ENCODE measurements at regions not wholly inside any gene's neighbourhood (a gene's known extent, or its start where the extent isn't known, plus 50 kb on each side); places are given as distances from the start of the nearest gene placed in this dataset.

GRCh38 chr2:7452110-7452876 lies 535.1 kb downstream of the RNF144A start:
- no peaks in the 10 kb centered on the region for H3K36me3 ChIP-seq
- no peak overlapping the region for H3K27ac ChIP-seq
- no peak overlapping the region for H3K4me3 ChIP-seq (ENCODE audit: low read depth in 1 of 2, low read length in 1 of 2)
- H3K4me1 ChIP-seq (ENCODE audit: control insufficient read depth in 1 of 2, insufficient read depth in 1 of 2, low read depth in 1 of 2, low read length in 1 of 2): no peaks in the 10 kb centered on the region
- H3K9me3 ChIP-seq: no peaks in the 10 kb centered on the region
- no peak for TF ChIP-seq CTCF (IDR thresholded peaks at IDR 0.05)
- H3K27me3 ChIP-seq: no peaks in the 10 kb centered on the region

- no peak overlapping the region for H3K4me3 ChIP-seq (ENCODE audit: low read depth in 1 of 2, low read length in 1 of 2)
- H3K27me3 ChIP-seq: no peaks in the 10 kb centered on the region
- no peak for TF ChIP-seq CTCF (IDR thresholded peaks at IDR 0.05)
- H3K4me1 ChIP-seq (ENCODE audit: control insufficient read depth in 1 of 2, insufficient read depth in 1 of 2, low read depth in 1 of 2, low read length in 1 of 2): no peaks in the 10 kb centered on the region
- H3K9me3 ChIP-seq: no peaks in the 10 kb centered on the region
- no peak overlapping the region for H3K27ac ChIP-seq
- no peaks in the 10 kb centered on the region for H3K36me3 ChIP-seq
Measured at GRCh38 chr2:7454592-7454991, 537.4 kb downstream of the RNF144A start.

- H3K9me3 ChIP-seq: no peaks in the 10 kb centered on the region
- no peak overlapping the region for H3K4me3 ChIP-seq (ENCODE audit: low read depth in 1 of 2, low read length in 1 of 2)
- H3K36me3 ChIP-seq: no peaks in the 10 kb centered on the region
- TF ChIP-seq CTCF (IDR thresholded peaks at IDR 0.05): no peak
- no peaks in the 10 kb centered on the region for H3K4me1 ChIP-seq (ENCODE audit: control insufficient read depth in 1 of 2, insufficient read depth in 1 of 2, low read depth in 1 of 2, low read length in 1 of 2)
- H3K27me3 ChIP-seq: no peaks in the 10 kb centered on the region
- H3K27ac ChIP-seq: no peak overlapping the region
Measured at GRCh38 chr2:7456762-7457161, 539.5 kb downstream of the RNF144A start.

- H3K27me3 ChIP-seq: no peaks in the 10 kb centered on the region
Measured at GRCh38 chr2:7458066-7458465, 540.9 kb downstream of the RNF144A start.

GRCh38 chr2:7467782-7468447 lies 550.7 kb downstream of the RNF144A start:
- H3K4me1 ChIP-seq (ENCODE audit: control insufficient read depth in 1 of 2, insufficient read depth in 1 of 2, low read depth in 1 of 2, low read length in 1 of 2): no peaks in the 10 kb centered on the region
- H3K27ac ChIP-seq: no peak overlapping the region
- no peak for TF ChIP-seq CTCF (IDR thresholded peaks at IDR 0.05)
- no peaks in the 10 kb centered on the region for H3K27me3 ChIP-seq
- H3K9me3 ChIP-seq: no peaks in the 10 kb centered on the region
- no peak overlapping the region for H3K4me3 ChIP-seq (ENCODE audit: low read depth in 1 of 2, low read length in 1 of 2)
- no peaks in the 10 kb centered on the region for H3K36me3 ChIP-seq

More at GRCh38 chr2:7458066-7458465, 540.9 kb downstream of the RNF144A start:
- H3K27ac ChIP-seq: no peak overlapping the region
- no peak for TF ChIP-seq CTCF (IDR thresholded peaks at IDR 0.05)
- H3K4me1 ChIP-seq (ENCODE audit: control insufficient read depth in 1 of 2, insufficient read depth in 1 of 2, low read depth in 1 of 2, low read length in 1 of 2): no peaks in the 10 kb centered on the region
- no peak overlapping the region for H3K4me3 ChIP-seq (ENCODE audit: low read depth in 1 of 2, low read length in 1 of 2)
- H3K9me3 ChIP-seq: no peaks in the 10 kb centered on the region
- no peaks in the 10 kb centered on the region for H3K36me3 ChIP-seq
